Upper lobe of left lung (tissue), 4 donors: ENCODE measurements at regions not wholly inside any gene's neighbourhood (a gene's known extent, or its start where the extent isn't known, plus 50 kb on each side); places are given as distances from the start of the nearest gene placed in this dataset.

Experiments
- CTCF ChIP-seq, 6 experiments: fragments of 450-650 bp in 4 of 6; fragments of 200-600 bp in 2 of 6; sonication (generic) in 2 of 6; IDR thresholded peaks; one replicate each; pipeline ENCODE4 v1.5.1; 2016 to 2019; ENCODE audit warnings: antibody characterized with exemption in 6 of 6
- POLR2AphosphoS5 ChIP-seq, 2 donors: sonication (generic); formaldehyde crosslinking; IDR thresholded peaks; one replicate each; pipeline ENCODE4 v1.5.1; 2017; ENCODE audit warnings: antibody characterized with exemption in 2 of 2

DNA sequence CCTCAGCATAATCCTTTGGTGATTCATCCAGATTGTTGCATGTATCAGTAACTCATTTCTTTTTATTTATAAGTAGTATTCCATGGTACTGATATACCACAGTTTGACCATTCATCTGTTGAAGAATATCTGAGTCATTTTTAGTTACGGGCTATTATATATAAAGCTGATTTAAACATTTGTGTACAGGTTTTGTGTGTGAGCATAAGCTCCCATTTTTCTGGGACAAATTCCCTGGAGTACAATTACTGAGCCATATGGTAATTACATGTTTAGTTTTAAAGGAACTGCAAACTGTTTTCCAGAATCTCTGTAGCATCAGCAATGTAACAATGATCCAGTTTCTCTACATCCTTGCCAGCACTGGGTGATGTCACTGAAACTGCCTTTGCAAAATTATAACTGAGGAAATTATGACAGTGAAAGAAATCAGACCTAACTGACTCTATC is 236.2 kb upstream of the KRR1 start:
- TF ChIP-seq CTCF (IDR thresholded peaks at IDR 0.05) (no peak), POLR2AphosphoS5 (IDR thresholded peaks at IDR 0.05) (no peak)
